ENCODE measurements at regions not wholly inside any gene's neighbourhood (a gene's known extent, or its start where the extent isn't known, plus 50 kb on each side); places are given as distances from the start of the nearest gene placed in this dataset.

DNA sequence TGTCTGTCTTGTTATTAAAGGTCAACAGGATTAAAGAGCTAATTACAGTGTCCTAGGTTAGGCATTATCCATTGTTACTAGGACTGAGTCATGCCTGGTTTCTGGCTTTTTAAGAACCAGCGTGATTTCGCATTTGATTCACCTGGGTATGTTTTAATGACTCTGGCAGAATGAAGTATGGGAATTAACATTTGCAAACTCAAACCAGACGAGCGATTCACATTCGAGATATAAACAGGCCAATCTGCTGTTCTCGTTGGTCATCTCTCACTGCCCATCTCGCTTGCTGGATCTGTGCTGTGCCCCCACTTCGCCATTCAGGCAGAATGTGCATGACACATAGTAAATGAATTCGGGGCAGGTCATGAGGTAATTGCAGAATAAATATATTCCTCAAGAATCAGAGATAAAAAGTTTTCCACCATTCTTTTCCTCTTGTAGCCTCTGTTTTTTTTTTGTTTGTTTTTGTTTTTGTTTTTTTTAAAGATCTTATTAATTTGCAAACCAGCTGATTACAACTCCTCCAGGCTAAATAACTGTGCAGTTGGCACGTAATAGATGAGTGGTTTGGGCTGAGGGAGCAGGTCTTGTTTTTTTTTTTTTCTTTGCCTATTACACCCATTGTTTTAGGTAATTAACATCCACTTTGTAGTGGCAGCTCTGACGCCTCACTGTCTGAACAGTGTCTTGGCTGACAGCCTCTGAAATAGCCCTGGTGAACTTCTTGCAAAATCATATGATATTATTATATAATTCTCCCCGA is 313.5 kb upstream of the MSX2 start:
- DNase-seq (ENCODE audit: extremely low read depth, low read depth), result no peak
- TF ChIP-seq, protein P1, sequence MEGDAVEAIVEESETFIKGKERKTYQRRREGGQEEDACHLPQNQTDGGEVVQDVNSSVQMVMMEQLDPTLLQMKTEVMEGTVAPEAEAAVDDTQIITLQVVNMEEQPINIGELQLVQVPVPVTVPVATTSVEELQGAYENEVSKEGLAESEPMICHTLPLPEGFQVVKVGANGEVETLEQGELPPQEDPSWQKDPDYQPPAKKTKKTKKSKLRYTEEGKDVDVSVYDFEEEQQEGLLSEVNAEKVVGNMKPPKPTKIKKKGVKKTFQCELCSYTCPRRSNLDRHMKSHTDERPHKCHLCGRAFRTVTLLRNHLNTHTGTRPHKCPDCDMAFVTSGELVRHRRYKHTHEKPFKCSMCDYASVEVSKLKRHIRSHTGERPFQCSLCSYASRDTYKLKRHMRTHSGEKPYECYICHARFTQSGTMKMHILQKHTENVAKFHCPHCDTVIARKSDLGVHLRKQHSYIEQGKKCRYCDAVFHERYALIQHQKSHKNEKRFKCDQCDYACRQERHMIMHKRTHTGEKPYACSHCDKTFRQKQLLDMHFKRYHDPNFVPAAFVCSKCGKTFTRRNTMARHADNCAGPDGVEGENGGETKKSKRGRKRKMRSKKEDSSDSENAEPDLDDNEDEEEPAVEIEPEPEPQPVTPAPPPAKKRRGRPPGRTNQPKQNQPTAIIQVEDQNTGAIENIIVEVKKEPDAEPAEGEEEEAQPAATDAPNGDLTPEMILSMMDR (IDR thresholded peaks at IDR 0.05; ENCODE audit: low read depth, low read length, missing control alignments), result no peak
- no peak overlapping the region for H3K4me3 ChIP-seq (replicated peaks; ENCODE audit: low read depth, low read length)

GRCh38 chr5:174411479-174411819 is 312.9 kb upstream of the MSX2 start:
- no peak overlapping the region for H3K4me3 ChIP-seq (replicated peaks; ENCODE audit: low read depth, low read length)
- DNase-seq (ENCODE audit: extremely low read depth, low read depth), result no peak
- TF ChIP-seq, protein P1 (IDR thresholded peaks at IDR 0.05; ENCODE audit: low read depth, low read length, missing control alignments), result no peak

DNA sequence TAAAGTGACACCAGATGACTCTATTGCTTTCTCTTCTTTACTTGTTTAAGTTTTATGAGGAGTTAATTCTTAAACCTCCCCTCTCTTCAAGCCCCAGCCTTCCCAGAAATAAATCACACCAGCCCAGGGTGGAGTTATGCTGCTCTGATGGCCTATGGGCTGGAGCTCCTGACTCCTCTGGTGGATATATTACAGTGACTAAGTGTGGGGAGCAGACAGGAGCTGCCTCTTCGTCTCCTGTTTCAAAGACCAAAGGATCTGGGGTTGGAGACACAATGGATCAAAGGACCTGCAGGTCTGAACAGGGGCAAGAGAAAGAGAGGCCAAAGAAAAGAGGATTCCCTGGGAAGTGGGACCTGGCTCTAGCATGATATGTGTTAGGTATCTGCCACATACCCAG is 312.0 kb upstream of the MSX2 start:
- no peak overlapping the region for H3K4me3 ChIP-seq (replicated peaks; ENCODE audit: low read depth, low read length)
- DNase-seq (ENCODE audit: extremely low read depth, low read depth), result no peak
- TF ChIP-seq, protein P1 (IDR thresholded peaks at IDR 0.05; ENCODE audit: low read depth, low read length, missing control alignments), result no peak

- no peak overlapping the region for H3K4me3 ChIP-seq (replicated peaks; ENCODE audit: low read depth, low read length)
- DNase-seq (ENCODE audit: extremely low read depth, low read depth), result no peak
- TF ChIP-seq, protein P1 (IDR thresholded peaks at IDR 0.05; ENCODE audit: low read depth, low read length, missing control alignments), result no peak
Measured at GRCh38 chr5:174412941-174413340, 311.4 kb upstream of the MSX2 start.

DNA sequence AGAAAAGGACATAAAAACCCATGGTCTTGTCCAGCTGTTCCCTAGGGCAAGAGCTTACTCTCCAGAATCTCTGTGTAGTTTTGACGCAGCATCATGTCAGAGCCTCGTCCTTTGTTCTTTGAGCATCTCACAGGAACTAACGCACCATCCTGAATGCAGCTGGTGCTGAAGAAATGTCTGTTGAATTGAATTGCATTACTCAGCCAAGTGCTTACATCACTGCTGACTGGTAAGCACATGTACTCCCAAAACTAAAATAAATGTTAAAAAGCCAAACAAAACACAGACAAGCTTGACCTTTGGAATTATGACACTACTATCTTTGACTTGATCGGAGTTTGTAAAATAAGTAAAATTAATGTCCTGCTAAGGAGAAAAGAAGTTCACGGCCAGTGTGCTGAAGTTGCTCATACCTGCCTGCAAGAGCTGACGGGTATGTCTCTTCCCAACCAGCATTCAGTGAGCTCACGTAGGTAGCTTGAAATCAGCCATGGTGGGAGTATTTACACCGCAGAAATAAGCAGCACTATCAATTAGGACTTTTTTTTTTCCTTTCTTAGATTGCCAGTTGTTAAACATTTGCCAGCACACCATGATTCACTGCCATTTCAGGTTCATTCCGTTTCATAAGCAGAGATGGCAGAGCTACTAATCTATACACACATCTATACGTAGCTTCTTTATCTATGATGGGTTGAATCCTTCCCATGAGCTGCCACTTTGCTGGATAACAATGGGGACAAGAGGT is 310.6 kb upstream of the MSX2 start:
- TF ChIP-seq, protein P1 (IDR thresholded peaks at IDR 0.05; ENCODE audit: low read depth, low read length, missing control alignments), result no peak
- no peak overlapping the region for H3K4me3 ChIP-seq (replicated peaks; ENCODE audit: low read depth, low read length)
- peak; percentile 39 for DNase-seq (ENCODE audit: extremely low read depth, low read depth)

DNA sequence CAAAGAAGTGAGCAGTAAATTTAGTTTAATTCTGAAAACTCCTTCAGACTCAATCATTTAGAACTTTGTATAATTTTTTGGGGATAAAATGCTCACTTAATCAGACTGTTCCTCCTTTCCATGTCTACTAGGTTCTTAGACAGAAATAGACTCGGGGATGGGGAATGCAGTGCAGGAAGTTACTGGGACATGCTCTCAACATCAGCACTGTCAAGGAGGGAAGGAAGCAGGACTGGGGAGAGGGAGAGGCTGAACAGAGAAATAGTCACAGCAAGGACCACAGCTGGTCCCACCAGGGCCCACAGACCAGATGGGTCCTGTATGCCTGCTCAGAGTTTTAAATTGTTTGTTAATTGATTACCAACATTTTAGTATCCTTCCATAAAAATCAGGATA is 310.1 kb upstream of the MSX2 start:
- DNase-seq (ENCODE audit: extremely low read depth, low read depth), result no peak
- no peak overlapping the region for H3K4me3 ChIP-seq (replicated peaks; ENCODE audit: low read depth, low read length)
- TF ChIP-seq, protein P1 (IDR thresholded peaks at IDR 0.05; ENCODE audit: low read depth, low read length, missing control alignments), result no peak

Data from HFF-Myc (cell line).